ENCODE measurements at regions not wholly inside any gene's neighbourhood (a gene's known extent, or its start where the extent isn't known, plus 50 kb on each side); places are given as distances from the start of the nearest gene placed in this dataset.
"Not testable (repeated sequence)": the region's sequence is repeated elsewhere in the genome, so short reads cannot be mapped to it uniquely, and the experiment has no call there.

- Histone ChIP-seq H3K79me2 (ENCODE audit: insufficient read depth, low read length) (no peaks in the 10 kb centered on the region), H3K4me2 (ENCODE audit: low read depth, low read length, poor library complexity, severe bottlenecking) (no peak overlapping the region), H3K9ac (ENCODE audit: low read depth, low read length, poor library complexity, severe bottlenecking) (no peak overlapping the region), H3K4me1 (ENCODE audit: insufficient read depth, low read length, poor library complexity, severe bottlenecking) (no peaks in the 10 kb centered on the region), H4K20me1 (ENCODE audit: insufficient read depth, low read length, poor library complexity, severe bottlenecking) (no peaks in the 10 kb centered on the region), H3K27me3 (ENCODE audit: insufficient read depth, low read length, poor library complexity, severe bottlenecking) (no peaks in the 10 kb centered on the region), H3K4me3 (ENCODE audit: low read length, poor library complexity, severe bottlenecking) (no peak overlapping the region), H3K36me3 (ENCODE audit: insufficient read depth, low read length) (no peaks in the 10 kb centered on the region), H2AFZ (ENCODE audit: low read length) (no peak overlapping the region), H3F3A (ENCODE audit: low read depth) (no peaks in the 10 kb centered on the region), H3K9me3 (ENCODE audit: insufficient read depth, low read depth, low read length) (no peaks in the 10 kb centered on the region), H3K9me2 (replicated peaks; ENCODE audit: low read depth, low read length) (no peaks in the 10 kb centered on the region)
- TF ChIP-seq EZH2phosphoT487 (IDR thresholded peaks at IDR 0.05; ENCODE audit: borderline replicate concordance) = no peak
- TF ChIP-seq CTCF (conservative IDR thresholded peaks at IDR 0.05; ENCODE audit: low read length) = no peak
Observed at GRCh38 chrX:9376111-9376510, 88.7 kb upstream of the TBL1X start.

- H4K20me1 ChIP-seq (ENCODE audit: insufficient read depth, low read length, poor library complexity, severe bottlenecking); H3F3A ChIP-seq (ENCODE audit: low read depth); H3K9me3 ChIP-seq (ENCODE audit: insufficient read depth, low read depth, low read length); H3K9me2 ChIP-seq (replicated peaks; ENCODE audit: low read depth, low read length); H3K4me3 ChIP-seq (ENCODE audit: low read length, poor library complexity, severe bottlenecking); H3K4me2 ChIP-seq (ENCODE audit: low read depth, low read length, poor library complexity, severe bottlenecking); H3K27me3 ChIP-seq (ENCODE audit: insufficient read depth, low read length, poor library complexity, severe bottlenecking); H3K9ac ChIP-seq (ENCODE audit: low read depth, low read length, poor library complexity, severe bottlenecking); H3K36me3 ChIP-seq (ENCODE audit: insufficient read depth, low read length); H2AFZ ChIP-seq (ENCODE audit: low read length); H3K4me1 ChIP-seq (ENCODE audit: insufficient read depth, low read length, poor library complexity, severe bottlenecking); H3K79me2 ChIP-seq (ENCODE audit: insufficient read depth, low read length): not testable (repeated sequence)
Observed at GRCh38 chrX:9377216-9377615, 87.6 kb upstream of the TBL1X start.

GRCh38 chrX:9378980-9379696 lies 85.7 kb upstream of the TBL1X start:
- Histone ChIP-seq H3F3A (ENCODE audit: low read depth) (no peaks in the 10 kb centered on the region), H4K20me1 (ENCODE audit: insufficient read depth, low read length, poor library complexity, severe bottlenecking) (no peaks in the 10 kb centered on the region), H3K36me3 (ENCODE audit: insufficient read depth, low read length) (no peaks in the 10 kb centered on the region), H3K9me3 (ENCODE audit: insufficient read depth, low read depth, low read length) (no peaks in the 10 kb centered on the region), H3K27me3 (ENCODE audit: insufficient read depth, low read length, poor library complexity, severe bottlenecking) (no peaks in the 10 kb centered on the region), H3K4me2 (ENCODE audit: low read depth, low read length, poor library complexity, severe bottlenecking) (no peak overlapping the region), H3K4me1 (ENCODE audit: insufficient read depth, low read length, poor library complexity, severe bottlenecking) (no peaks in the 10 kb centered on the region), H3K79me2 (ENCODE audit: insufficient read depth, low read length) (no peaks in the 10 kb centered on the region), H2AFZ (ENCODE audit: low read length) (no peak overlapping the region), H3K9ac (ENCODE audit: low read depth, low read length, poor library complexity, severe bottlenecking) (no peak overlapping the region), H3K4me3 (ENCODE audit: low read length, poor library complexity, severe bottlenecking) (no peak overlapping the region), H3K9me2 (replicated peaks; ENCODE audit: low read depth, low read length) (no peaks in the 10 kb centered on the region)
- TF ChIP-seq CTCF (conservative IDR thresholded peaks at IDR 0.05; ENCODE audit: low read length) (no peak), EZH2phosphoT487 (IDR thresholded peaks at IDR 0.05; ENCODE audit: borderline replicate concordance) (no peak)
